CD8-positive, alpha-beta memory T cell (primary cell): ENCODE measurements at regions not wholly inside any gene's neighbourhood (a gene's known extent, or its start where the extent isn't known, plus 50 kb on each side); places are given as distances from the start of the nearest gene placed in this dataset.

Experiments used
- CTCF ChIA-PET: fragments of 350-600 bp; sonication (Branson Sonifier 250); formaldehyde crosslinking; loops from one replicate; lab custom pipeline; 2021; ENCODE audit warnings: antibody characterized with exemption; lab: Charles Lee
- POLR2A ChIA-PET: fragments of 350-600 bp; sonication (Branson Sonifier 250); formaldehyde crosslinking; loops from one replicate; lab custom pipeline; 2021; ENCODE audit warnings: antibody characterized with exemption; lab: Charles Lee
- DNase-seq, 5 donors: peaks; one replicate each; pipeline versions ENCODE4 v3.0.0 to v3.0.0-alpha.2; 2020 to 2022; ENCODE audit warnings: mixed read lengths in 1 of 5
- H3K27ac ChIP-seq: one replicate; pipeline ENCODE4 v1.7.0; 2013; ENCODE audit warnings: low read depth, mild to moderate bottlenecking, low read length, moderate library complexity
- H3K27me3 ChIP-seq: 2 replicates; pipeline ENCODE4 v1.7.0; 2013; ENCODE audit warnings: low read length, mild to moderate bottlenecking; ENCODE audit not compliant: insufficient read depth, poor library complexity, severe bottlenecking
- H3K36me3 ChIP-seq: 2 replicates; pipeline ENCODE4 v1.7.0; 2013; ENCODE audit warnings: mild to moderate bottlenecking, low read length, moderate library complexity; ENCODE audit not compliant: insufficient read depth
- H3K4me1 ChIP-seq: 2 replicates; pipeline ENCODE4 v1.7.0; 2013; ENCODE audit warnings: mild to moderate bottlenecking, low read length, moderate library complexity; ENCODE audit not compliant: insufficient read depth
- H3K4me3 ChIP-seq: 2 replicates; pipeline ENCODE4 v1.7.0; 2013; ENCODE audit warnings: mild to moderate bottlenecking, low read length
- H3K9me3 ChIP-seq: 2 replicates; pipeline ENCODE4 v1.7.0; 2013; ENCODE audit warnings: mild to moderate bottlenecking, low read length
- H3K27ac Mint-ChIP-seq, 8 donors: one replicate each; pipeline ENCODE4 v1.8.0; 2020 to 2021; ENCODE audit warnings: mixed read lengths in 8 of 8, mild to moderate bottlenecking in 6 of 8, inconsistent platforms in 3 of 8, moderate library complexity in 3 of 8
- H3K27me3 Mint-ChIP-seq, 2 donors: one replicate each; pipeline ENCODE4 v1.8.0; 2020 to 2021; ENCODE audit warnings: mixed read lengths in 2 of 2, mild to moderate bottlenecking in 1 of 2, moderate library complexity in 1 of 2
- H3K36me3 Mint-ChIP-seq, 3 donors: one replicate each; pipeline ENCODE4 v1.8.0; 2020 to 2021; ENCODE audit warnings: mixed read lengths in 3 of 3, inconsistent platforms in 1 of 3, mild to moderate bottlenecking in 1 of 3
- H3K4me1 Mint-ChIP-seq, 3 donors: one replicate each; pipeline ENCODE4 v1.8.0; 2020 to 2021; ENCODE audit warnings: mixed read lengths in 3 of 3, inconsistent platforms in 1 of 3, mild to moderate bottlenecking in 1 of 3
- H3K4me3 Mint-ChIP-seq, 7 donors: one replicate each; pipeline ENCODE4 v1.8.0; 2020 to 2021; ENCODE audit warnings: mixed read lengths in 7 of 7, mild to moderate bottlenecking in 6 of 7, moderate library complexity in 4 of 7, inconsistent platforms in 2 of 7
- H3K9me3 Mint-ChIP-seq, 5 donors: one replicate each; pipeline ENCODE4 v1.8.0; 2020 to 2022; ENCODE audit warnings: mixed read lengths in 5 of 5, mild to moderate bottlenecking in 3 of 5, moderate library complexity in 2 of 5, inconsistent platforms in 1 of 5

- ChIA-PET CTCF (interaction anchor here (1.3 kb wide), 1 partner anchor 8 kb away, joined by 4 read pairs; no protein-coding TSS in a partner anchor), POLR2A (no interaction called here)
- Histone ChIP-seq H3K27ac (no peak overlapping the region), H3K27me3 (no peaks in the 10 kb centered on the region), H3K4me1 (no peaks in the 10 kb centered on the region), H3K4me3 (no peak overlapping the region), H3K9me3 (no peaks in the 10 kb centered on the region), H3K36me3 (no peaks in the 10 kb centered on the region)
- DNase-seq, result no peak
- Mint-ChIP-seq H3K27me3 (peaks cover 16 to 35% of the 10 kb centered on the region in 2 donors), H3K36me3 (no peaks in the 10 kb centered on the region), H3K4me1 (peaks cover 6 to 10% (median 9%) of the 10 kb centered on the region in 3 donors), H3K4me3 (no peak overlapping the region), H3K27ac (no peak overlapping the region), H3K9me3 (peaks cover 0 to 2% (median 0%) of the 10 kb centered on the region in 5 donors)
These were observed 51.9 kb upstream of the TSPAN11 start for GRCh38 chr12:30874455-30875321.

GRCh38 chr12:30870491-30871265 is 55.9 kb upstream of the TSPAN11 start:
- H3K4me3 ChIP-seq, result no peak overlapping the region
- H3K27me3 ChIP-seq, result no peaks in the 10 kb centered on the region
- Mint-ChIP-seq H3K27me3 (peaks cover 3 to 20% of the 10 kb centered on the region in 2 donors), H3K36me3 (no peaks in the 10 kb centered on the region), H3K27ac (peak overlapping the region in 2 of 8 donors; percentile 33 to 68), H3K9me3 (peaks cover 0 to 13% (median 5%) of the 10 kb centered on the region in 5 donors), H3K4me3 (peak overlapping the region in 1 of 7 donors; percentile 27), H3K4me1 (peaks cover 8 to 10% (median 9%) of the 10 kb centered on the region in 3 donors)
- no peak overlapping the region for H3K27ac ChIP-seq
- ChIA-PET POLR2A (interaction anchor here (0.6 kb wide), 1 partner anchor 1507 kb away, joined by 5 read pairs; no protein-coding TSS in a partner anchor), CTCF (no interaction called here)
- H3K36me3 ChIP-seq, result no peaks in the 10 kb centered on the region
- DNase-seq, result no peak
- no peaks in the 10 kb centered on the region for H3K9me3 ChIP-seq
- H3K4me1 ChIP-seq, result no peaks in the 10 kb centered on the region

GRCh38 chr12:30867415-30867814 is 59.1 kb upstream of the TSPAN11 start:
- DNase-seq, result no peak
- H3K27ac ChIP-seq, result no peak overlapping the region
- H3K9me3 Mint-ChIP-seq, result peaks cover 0 to 13% (median 5%) of the 10 kb centered on the region in 5 donors
- CTCF ChIA-PET, result no interaction called here
- H3K27me3 Mint-ChIP-seq, result peaks cover 2 to 24% of the 10 kb centered on the region in 2 donors
- no peaks in the 10 kb centered on the region for H3K9me3 ChIP-seq
- POLR2A ChIA-PET, result no interaction called here
- no peaks in the 10 kb centered on the region for H3K4me1 ChIP-seq
- no peaks in the 10 kb centered on the region for H3K36me3 ChIP-seq
- no peaks in the 10 kb centered on the region for H3K27me3 ChIP-seq
- H3K4me3 ChIP-seq, result no peak overlapping the region
- no peak overlapping the region for H3K27ac Mint-ChIP-seq
- peaks cover 8 to 10% (median 9%) of the 10 kb centered on the region in 3 donors for H3K4me1 Mint-ChIP-seq
- no peaks in the 10 kb centered on the region for H3K36me3 Mint-ChIP-seq
- no peak overlapping the region for H3K4me3 Mint-ChIP-seq

GRCh38 chr12:30866256-30866655 is 60.3 kb upstream of the TSPAN11 start:
- peaks cover 8 to 10% (median 9%) of the 10 kb centered on the region in 3 donors for H3K4me1 Mint-ChIP-seq
- POLR2A ChIA-PET, result no interaction called here
- H3K27ac Mint-ChIP-seq, result no peak overlapping the region
- H3K4me3 Mint-ChIP-seq, result no peak overlapping the region
- no peak overlapping the region for H3K4me3 ChIP-seq
- peaks cover 0 to 13% (median 5%) of the 10 kb centered on the region in 5 donors for H3K9me3 Mint-ChIP-seq
- peaks cover 2 to 24% of the 10 kb centered on the region in 2 donors for H3K27me3 Mint-ChIP-seq
- H3K36me3 ChIP-seq, result no peaks in the 10 kb centered on the region
- H3K27ac ChIP-seq, result no peak overlapping the region
- H3K27me3 ChIP-seq, result no peaks in the 10 kb centered on the region
- H3K9me3 ChIP-seq, result no peaks in the 10 kb centered on the region
- DNase-seq, result no peak
- H3K36me3 Mint-ChIP-seq, result no peaks in the 10 kb centered on the region
- H3K4me1 ChIP-seq, result no peaks in the 10 kb centered on the region
- CTCF ChIA-PET, result no interaction called here

GRCh38 chr12:30863839-30864238 is 62.7 kb upstream of the TSPAN11 start:
- Mint-ChIP-seq H3K9me3 (peaks cover 0 to 13% (median 5%) of the 10 kb centered on the region in 5 donors), H3K27me3 (peaks cover 2 to 26% of the 10 kb centered on the region in 2 donors), H3K27ac (no peak overlapping the region), H3K4me1 (no peaks in the 10 kb centered on the region), H3K4me3 (no peak overlapping the region), H3K36me3 (no peaks in the 10 kb centered on the region)
- Histone ChIP-seq H3K27ac (no peak overlapping the region), H3K27me3 (no peaks in the 10 kb centered on the region), H3K4me1 (no peaks in the 10 kb centered on the region), H3K4me3 (no peak overlapping the region), H3K36me3 (no peaks in the 10 kb centered on the region), H3K9me3 (no peaks in the 10 kb centered on the region)
- CTCF ChIA-PET, result interaction anchor here (1.5 kb wide), 1 partner anchor 13 kb away, joined by 3 read pairs; no protein-coding TSS in a partner anchor
- DNase-seq, result no peak
- POLR2A ChIA-PET, result no interaction called here

- H3K9me3 ChIP-seq, result no peaks in the 10 kb centered on the region
- ChIA-PET CTCF (interaction anchor here (1.5 kb wide), 1 partner anchor 11 kb away, joined by 3 read pairs; no protein-coding TSS in a partner anchor), POLR2A (no interaction called here)
- H3K36me3 ChIP-seq, result no peaks in the 10 kb centered on the region
- no peak overlapping the region for H3K4me3 Mint-ChIP-seq
- H3K4me1 Mint-ChIP-seq, result no peaks in the 10 kb centered on the region
- H3K27ac Mint-ChIP-seq, result no peak overlapping the region
- H3K27me3 ChIP-seq, result no peaks in the 10 kb centered on the region
- no peaks in the 10 kb centered on the region for H3K4me1 ChIP-seq
- H3K27me3 Mint-ChIP-seq, result peaks cover 2 to 26% of the 10 kb centered on the region in 2 donors
- H3K9me3 Mint-ChIP-seq, result peaks cover 0 to 6% (median 3%) of the 10 kb centered on the region in 5 donors
- H3K36me3 Mint-ChIP-seq, result no peaks in the 10 kb centered on the region
- H3K4me3 ChIP-seq, result no peak overlapping the region
- no peak for DNase-seq
- H3K27ac ChIP-seq, result no peak overlapping the region
These were observed 64.1 kb upstream of the TSPAN11 start for GRCh38 chr12:30862486-30862885.

- no peaks in the 10 kb centered on the region for H3K9me3 Mint-ChIP-seq
- Histone ChIP-seq H3K27me3 (no peaks in the 10 kb centered on the region), H3K36me3 (no peaks in the 10 kb centered on the region), H3K4me3 (no peak overlapping the region), H3K9me3 (no peaks in the 10 kb centered on the region), H3K4me1 (no peaks in the 10 kb centered on the region), H3K27ac (no peak overlapping the region)
- no peak for DNase-seq
- no peaks in the 10 kb centered on the region for H3K4me1 Mint-ChIP-seq
- ChIA-PET POLR2A (no interaction called here), CTCF (interaction anchor here (1.0 to 1.3 kb wide), 2 partner anchors 8 to 12 kb away, joined by 4 to 5 read pairs; no protein-coding TSS in a partner anchor)
- peaks cover under 1 to 3% of the 10 kb centered on the region in 2 donors for H3K27me3 Mint-ChIP-seq
- no peaks in the 10 kb centered on the region for H3K36me3 Mint-ChIP-seq
- no peak overlapping the region for H3K27ac Mint-ChIP-seq
- no peak overlapping the region for H3K4me3 Mint-ChIP-seq
These were observed 67.3 kb upstream of the TSPAN11 start for GRCh38 chr12:30859226-30859625.
